B cell (primary cell): ENCODE measurements at regions not wholly inside any gene's neighbourhood (a gene's known extent, or its start where the extent isn't known, plus 50 kb on each side); places are given as distances from the start of the nearest gene placed in this dataset.

Experiments
- ATAC-seq: fragments of 200-7000 bp; cut with Tn5 transposase; one replicate; pipeline ENCODE4 v1.10.0; 2021; ENCODE audit warnings: low read depth, mild to moderate bottlenecking, moderate number of reproducible peaks, moderate library complexity
- CTCF ChIA-PET: fragments of 350-600 bp; sonication (Branson Sonifier 250); formaldehyde crosslinking; loops from one replicate; lab custom pipeline; 2021; ENCODE audit warnings: antibody characterized with exemption, inconsistent platforms; lab: Charles Lee
- POLR2A ChIA-PET: fragments of 350-600 bp; sonication (Branson Sonifier 250); formaldehyde crosslinking; loops from one replicate; lab custom pipeline; 2021; ENCODE audit warnings: antibody characterized with exemption; lab: Charles Lee
- DNase-seq: peaks from one replicate; pipeline ENCODE4 v3.0.0; 2013
- H2AFZ ChIP-seq: 2 replicates; pipeline ENCODE4 v1.6.1; 2012; ENCODE audit warnings: mild to moderate bottlenecking, low read depth, low read length; ENCODE audit not compliant: insufficient read depth, poor library complexity, severe bottlenecking
- H3K27ac ChIP-seq, 2 donors: 1 replicate in 1 of 2; 2 replicates in 1 of 2; pipeline ENCODE4 v1.5.1; 2012 to 2013; ENCODE audit warnings: low read length in 2 of 2, mild to moderate bottlenecking in 2 of 2, moderate library complexity in 1 of 2
- H3K27me3 ChIP-seq, 4 experiments: fragments of 200-600 bp in 1 of 4; sonication (generic) in 1 of 4; replicated peaks in 1 of 4; 1 replicate in 2 of 4; 2 replicates in 2 of 4; pipeline versions ENCODE4 v1.6.1 to v1.7.0; 2013 to 2016; ENCODE audit warnings: low read length in 3 of 4, mild to moderate bottlenecking in 2 of 4, mixed read lengths in 1 of 4, moderate library complexity in 1 of 4; ENCODE audit not compliant: insufficient read depth in 4 of 4, control insufficient read depth in 3 of 4; ENCODE audit errors: control extremely low read depth in 1 of 4
- H3K36me3 ChIP-seq, 2 experiments: replicated peaks in 1 of 2; 1 replicate in 1 of 2; 2 replicates in 1 of 2; pipeline versions ENCODE4 v1.6.1 to v1.7.1; 2013; ENCODE audit warnings: low read length in 1 of 2; ENCODE audit not compliant: insufficient read depth in 2 of 2, control insufficient read depth in 1 of 2; ENCODE audit errors: control extremely low read depth in 1 of 2, extremely low read depth in 1 of 2
- H3K4me1 ChIP-seq, 2 donors: fragments of 200-600 bp in 1 of 2; sonication (generic) in 1 of 2; 1 replicate in 1 of 2; 2 replicates in 1 of 2; pipeline versions ENCODE4 v1.5.1 to v1.6.1; 2013 to 2017; ENCODE audit warnings: low read length in 2 of 2; ENCODE audit not compliant: control insufficient read depth in 2 of 2, insufficient read depth in 2 of 2
- H3K4me2 ChIP-seq: replicated peaks from 2 replicates; pipeline ENCODE3; 2012; ENCODE audit warnings: mild to moderate bottlenecking, low read depth, low read length; ENCODE audit not compliant: poor library complexity, severe bottlenecking
- H3K4me3 ChIP-seq, 5 experiments: fragments of 200-600 bp in 1 of 5; sonication (generic) in 1 of 5; 1 replicate in 3 of 5; 2 replicates in 2 of 5; pipeline versions ENCODE4 v1.5.1 to v1.7.0; 2011 to 2016; ENCODE audit warnings: low read length in 4 of 5, mild to moderate bottlenecking in 4 of 5, low read depth in 2 of 5, control low read depth in 1 of 5, moderate library complexity in 1 of 5; ENCODE audit not compliant: insufficient read depth in 1 of 5; ENCODE audit errors: control extremely low read depth in 1 of 5, extremely low read depth in 1 of 5
- H3K79me2 ChIP-seq: fragments of 200-600 bp; sonication (generic); one replicate; pipeline ENCODE4 v1.6.0; 2016; ENCODE audit warnings: low read length; ENCODE audit not compliant: control insufficient read depth, insufficient read depth
- H3K9ac ChIP-seq: fragments of 200-600 bp; sonication (generic); 2 replicates; pipeline ENCODE4 v1.6.1; 2017; ENCODE audit warnings: mild to moderate bottlenecking, low read length, moderate library complexity
- H3K9me3 ChIP-seq, 3 donors: one replicate each; pipeline versions ENCODE4 v1.6.1 to v1.7.1; 2013; ENCODE audit warnings: low read length in 2 of 3; ENCODE audit not compliant: control insufficient read depth in 2 of 3, insufficient read depth in 1 of 3; ENCODE audit errors: control extremely low read depth in 1 of 3
- H4K20me1 ChIP-seq: 2 replicates; pipeline ENCODE4 v1.6.0; 2012; ENCODE audit warnings: mild to moderate bottlenecking, low read length; ENCODE audit not compliant: insufficient read depth, control insufficient read depth, poor library complexity, severe bottlenecking
- H3K27ac Mint-ChIP-seq: one replicate; pipeline ENCODE4 v1.8.0; 2021; ENCODE audit warnings: mixed read lengths
- H3K27me3 Mint-ChIP-seq: one replicate; pipeline ENCODE4 v1.8.0; 2021; ENCODE audit warnings: mixed read lengths
- H3K4me1 Mint-ChIP-seq: one replicate; pipeline ENCODE4 v1.8.0; 2021; ENCODE audit warnings: mixed read lengths
- H3K4me3 Mint-ChIP-seq: one replicate; pipeline ENCODE4 v1.8.0; 2021; ENCODE audit warnings: mixed read lengths
- H3K9me3 Mint-ChIP-seq: one replicate; pipeline ENCODE4 v1.8.0; 2022; ENCODE audit warnings: mixed read lengths; ENCODE audit not compliant: insufficient read depth
- EZH2 ChIP-seq: IDR thresholded peaks from 2 replicates; pipeline ENCODE4 v1.6.1; 2012; ENCODE audit warnings: borderline replicate concordance, low read depth, mild to moderate bottlenecking, moderate library complexity, low read length; ENCODE audit not compliant: insufficient read depth, poor library complexity, severe bottlenecking
- WGBS: methylation state at CpG from one replicate; pipeline ENCODE4 v1.1.5; 2013; ENCODE audit warnings: missing lambda C conversion rate; ENCODE audit not compliant: insufficient coverage; 5-methylcytosine and 5-hydroxymethylcytosine counted together
- intact Hi-C: fragments of 100-400 bp; cut with micrococcal nuclease; formaldehyde crosslinking; loops from one replicate; pipeline ENCODE4 v1.10.0; 2022
- TF ChIP-seq, protein P1 (sequence below): fragments of 200-600 bp; IDR thresholded peaks from one replicate; pipeline ENCODE4 v1.8.0; 2022; ENCODE audit warnings: antibody characterized with exemption, mild to moderate bottlenecking

DNA sequence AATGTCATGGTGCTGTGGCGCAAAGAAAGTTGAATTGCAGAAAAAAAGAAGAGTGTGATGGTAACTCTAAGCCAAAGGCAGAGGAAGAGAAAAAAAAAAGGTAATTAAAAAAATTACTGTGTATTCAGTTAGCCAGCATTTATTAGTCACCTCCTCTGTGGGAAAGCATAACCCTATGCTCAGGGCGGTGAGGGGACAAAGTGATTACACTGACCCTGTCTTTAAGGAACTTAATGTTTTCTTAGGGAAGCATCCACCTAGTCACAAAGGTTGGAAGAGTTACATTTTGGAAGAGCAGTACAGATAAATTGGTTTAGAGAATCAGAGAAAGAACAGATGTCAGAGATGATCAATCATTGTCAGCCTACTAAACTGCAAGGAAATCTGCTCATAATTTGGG, 410.3 kb downstream of the CDH11 start:
- WGBS: no CpG with 5 or more reads among the region's 2 CpGs
- Mint-ChIP-seq H3K4me3 (no peak overlapping the region), H3K27ac (no peak overlapping the region), H3K27me3 (no peaks in the 10 kb centered on the region), H3K9me3 (peaks cover 3% of the 10 kb centered on the region), H3K4me1 (no peaks in the 10 kb centered on the region)
- H3K9ac ChIP-seq: no peak overlapping the region
- ATAC-seq: no peak
- intact Hi-C loops: no loop called here
- TF ChIP-seq EZH2: no peak
- TF ChIP-seq, protein P1, sequence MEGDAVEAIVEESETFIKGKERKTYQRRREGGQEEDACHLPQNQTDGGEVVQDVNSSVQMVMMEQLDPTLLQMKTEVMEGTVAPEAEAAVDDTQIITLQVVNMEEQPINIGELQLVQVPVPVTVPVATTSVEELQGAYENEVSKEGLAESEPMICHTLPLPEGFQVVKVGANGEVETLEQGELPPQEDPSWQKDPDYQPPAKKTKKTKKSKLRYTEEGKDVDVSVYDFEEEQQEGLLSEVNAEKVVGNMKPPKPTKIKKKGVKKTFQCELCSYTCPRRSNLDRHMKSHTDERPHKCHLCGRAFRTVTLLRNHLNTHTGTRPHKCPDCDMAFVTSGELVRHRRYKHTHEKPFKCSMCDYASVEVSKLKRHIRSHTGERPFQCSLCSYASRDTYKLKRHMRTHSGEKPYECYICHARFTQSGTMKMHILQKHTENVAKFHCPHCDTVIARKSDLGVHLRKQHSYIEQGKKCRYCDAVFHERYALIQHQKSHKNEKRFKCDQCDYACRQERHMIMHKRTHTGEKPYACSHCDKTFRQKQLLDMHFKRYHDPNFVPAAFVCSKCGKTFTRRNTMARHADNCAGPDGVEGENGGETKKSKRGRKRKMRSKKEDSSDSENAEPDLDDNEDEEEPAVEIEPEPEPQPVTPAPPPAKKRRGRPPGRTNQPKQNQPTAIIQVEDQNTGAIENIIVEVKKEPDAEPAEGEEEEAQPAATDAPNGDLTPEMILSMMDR: no peak
- no peaks in the 10 kb centered on the region for H3K79me2 ChIP-seq
- no peaks in the 10 kb centered on the region for H3K9me3 ChIP-seq
- no peak overlapping the region for H3K4me3 ChIP-seq
- no peaks in the 10 kb centered on the region for H3K4me1 ChIP-seq
- H3K36me3 ChIP-seq: no peaks in the 10 kb centered on the region
- no peaks in the 10 kb centered on the region for H3K27me3 ChIP-seq
- ChIA-PET CTCF (no interaction called here), POLR2A (no interaction called here)
- no peak overlapping the region for H3K27ac ChIP-seq
- no peaks in the 10 kb centered on the region for H4K20me1 ChIP-seq
- no peak overlapping the region for H2AFZ ChIP-seq
- no peak for DNase-seq
- no peak overlapping the region for H3K4me2 ChIP-seq

- no peak overlapping the region for H3K27ac Mint-ChIP-seq
Observed at GRCh38 chr16:64711026-64711425, 410.8 kb downstream of the CDH11 start.

More at GRCh38 chr16:64711026-64711425, 410.8 kb downstream of the CDH11 start:
- Histone ChIP-seq H3K9ac (no peak overlapping the region), H3K4me3 (no peak overlapping the region), H3K27me3 (no peaks in the 10 kb centered on the region), H3K9me3 (no peaks in the 10 kb centered on the region), H4K20me1 (no peaks in the 10 kb centered on the region), H3K27ac (no peak overlapping the region), H3K4me1 (no peaks in the 10 kb centered on the region), H2AFZ (no peak overlapping the region), H3K79me2 (no peaks in the 10 kb centered on the region), H3K36me3 (no peaks in the 10 kb centered on the region), H3K4me2 (no peak overlapping the region)
- Mint-ChIP-seq H3K4me3 (no peak overlapping the region), H3K27me3 (no peaks in the 10 kb centered on the region), H3K4me1 (no peaks in the 10 kb centered on the region), H3K9me3 (peaks cover 3% of the 10 kb centered on the region)
- DNase-seq (no peak), ATAC-seq (no peak)
- 100% methylated on average over 1 of the region's 4 CpGs for whole genome bisulfite sequencing
- CTCF ChIA-PET: no interaction called here
- no peak for TF ChIP-seq EZH2
- TF ChIP-seq, protein P1: no peak
- POLR2A ChIA-PET: no interaction called here
- intact Hi-C loops: no loop called here
